ENCODE measurements at regions not wholly inside any gene's neighbourhood (a gene's known extent, or its start where the extent isn't known, plus 50 kb on each side); places are given as distances from the start of the nearest gene placed in this dataset.

GRCh38 chr2:2872309-2872617 is 505.4 kb downstream of the EIPR1 start:
- no peaks in the 10 kb centered on the region for H3K27me3 ChIP-seq (replicated peaks; ENCODE audit: insufficient read depth)
- no peaks in the 10 kb centered on the region for H3K4me1 ChIP-seq (ENCODE audit: control insufficient read depth in 1 of 2, low read depth in 2 of 2)
- no peak overlapping the region for H3K27ac ChIP-seq
- H3K4me3 ChIP-seq, result no peak overlapping the region
- DNase-seq (ENCODE audit: low spot score) (no peak), ATAC-seq (ENCODE audit: insufficient number of reproducible peaks, low FRiP score, low read depth) (no peak)
- no peak for TF ChIP-seq CTCF (IDR thresholded peaks at IDR 0.05)
- no peaks in the 10 kb centered on the region for H3K36me3 ChIP-seq
- no peaks in the 10 kb centered on the region for H3K9me3 ChIP-seq

- H3K36me3 ChIP-seq, result no peaks in the 10 kb centered on the region
- no peak overlapping the region for H3K4me3 ChIP-seq
- ATAC-seq (ENCODE audit: insufficient number of reproducible peaks, low FRiP score, low read depth), result no peak
- TF ChIP-seq CTCF (IDR thresholded peaks at IDR 0.05), result no peak
- H3K27ac ChIP-seq, result no peak overlapping the region
- H3K4me1 ChIP-seq (ENCODE audit: control insufficient read depth in 1 of 2, low read depth in 2 of 2), result no peaks in the 10 kb centered on the region
- no peaks in the 10 kb centered on the region for H3K27me3 ChIP-seq (replicated peaks; ENCODE audit: insufficient read depth)
- no peak for DNase-seq (ENCODE audit: low spot score)
- H3K9me3 ChIP-seq, result no peaks in the 10 kb centered on the region
These were observed 505.9 kb downstream of the EIPR1 start for GRCh38 chr2:2871480-2872308.

- no peak overlapping the region for H3K4me3 ChIP-seq
- H3K36me3 ChIP-seq, result no peaks in the 10 kb centered on the region
- TF ChIP-seq CTCF (IDR thresholded peaks at IDR 0.05), result no peak
- no peaks in the 10 kb centered on the region for H3K9me3 ChIP-seq
- H3K27ac ChIP-seq, result no peak overlapping the region
- H3K4me1 ChIP-seq (ENCODE audit: control insufficient read depth in 1 of 2, low read depth in 2 of 2), result no peaks in the 10 kb centered on the region
- DNase-seq (ENCODE audit: low spot score) (no peak), ATAC-seq (ENCODE audit: insufficient number of reproducible peaks, low FRiP score, low read depth) (no peak)
- H3K27me3 ChIP-seq (replicated peaks; ENCODE audit: insufficient read depth), result no peaks in the 10 kb centered on the region
These were observed 507.5 kb downstream of the EIPR1 start for GRCh38 chr2:2870106-2870505.

GRCh38 chr2:2869553-2869952 is 508.1 kb downstream of the EIPR1 start:
- Histone ChIP-seq H3K9me3 (no peaks in the 10 kb centered on the region), H3K4me3 (no peak overlapping the region), H3K4me1 (ENCODE audit: control insufficient read depth in 1 of 2, low read depth in 2 of 2) (no peaks in the 10 kb centered on the region), H3K36me3 (no peaks in the 10 kb centered on the region), H3K27ac (no peak overlapping the region), H3K27me3 (replicated peaks; ENCODE audit: insufficient read depth) (no peaks in the 10 kb centered on the region)
- TF ChIP-seq CTCF (IDR thresholded peaks at IDR 0.05), result no peak
- ATAC-seq (ENCODE audit: insufficient number of reproducible peaks, low FRiP score, low read depth) (no peak), DNase-seq (ENCODE audit: low spot score) (no peak)

- ATAC-seq (ENCODE audit: insufficient number of reproducible peaks, low FRiP score, low read depth), result no peak
- no peak overlapping the region for H3K4me3 ChIP-seq
These were observed 509.5 kb downstream of the EIPR1 start for GRCh38 chr2:2868085-2868484.

More at GRCh38 chr2:2868085-2868484, 509.5 kb downstream of the EIPR1 start:
- Histone ChIP-seq H3K27ac (no peak overlapping the region), H3K4me1 (ENCODE audit: control insufficient read depth in 1 of 2, low read depth in 2 of 2) (no peaks in the 10 kb centered on the region), H3K9me3 (no peaks in the 10 kb centered on the region), H3K27me3 (replicated peaks; ENCODE audit: insufficient read depth) (no peaks in the 10 kb centered on the region), H3K36me3 (no peaks in the 10 kb centered on the region)
- no peak for TF ChIP-seq CTCF (IDR thresholded peaks at IDR 0.05)
- DNase-seq (ENCODE audit: low spot score), result no peak
